T-helper 2 cell treated with Interferon-gamma antibody and Interleukin-4, amounts not matched to agents 100 ng/mL and 5 ng/mL, for 36 hours (primary cell): ENCODE measurements at regions not wholly inside any gene's neighbourhood (a gene's known extent, or its start where the extent isn't known, plus 50 kb on each side); places are given as distances from the start of the nearest gene placed in this dataset.
"Not testable (repeated sequence)": the region's sequence is repeated elsewhere in the genome, so short reads cannot be mapped to it uniquely, and the experiment has no call there.

Source experiments
- intact Hi-C: fragments of 100-400 bp; cut with micrococcal nuclease; formaldehyde crosslinking; loops from one replicate; pipeline ENCODE4 v1.15.1; 2023

- intact Hi-C loops = not testable (repeated sequence)
Measured at GRCh38 chr5:6241056-6241455, 137.3 kb downstream of the MED10 start.

DNA sequence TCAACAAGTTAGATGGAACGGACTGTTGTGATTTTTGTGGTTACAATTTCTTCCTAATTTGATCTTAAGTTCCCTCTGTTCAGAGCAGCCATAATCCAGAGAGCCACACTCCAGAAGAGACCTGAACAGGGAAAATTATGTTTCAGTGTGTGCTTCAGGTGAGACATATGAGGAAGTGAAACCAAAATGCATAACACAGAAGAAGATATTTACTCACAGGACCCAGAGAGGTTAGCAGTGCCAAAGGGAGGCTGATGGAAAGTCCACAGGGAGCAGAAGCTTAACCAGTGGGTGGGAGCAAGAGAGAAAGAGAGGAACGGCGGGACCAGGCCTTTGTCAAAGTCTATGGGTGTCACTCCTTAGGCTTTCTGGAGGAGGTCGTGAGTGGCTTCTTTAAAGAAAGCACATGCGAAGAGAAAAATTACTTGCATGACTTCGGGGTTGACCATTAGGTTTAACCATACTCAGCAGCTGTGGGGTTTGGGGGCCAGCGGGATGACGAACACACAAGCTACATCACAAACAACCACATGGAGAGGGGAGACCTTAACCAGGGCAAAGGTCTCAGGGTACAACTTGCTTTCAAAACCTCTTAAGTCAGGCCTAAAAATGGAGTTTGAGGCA lies 141.4 kb downstream of the MED10 start:
- intact Hi-C loops = no loop called here

DNA sequence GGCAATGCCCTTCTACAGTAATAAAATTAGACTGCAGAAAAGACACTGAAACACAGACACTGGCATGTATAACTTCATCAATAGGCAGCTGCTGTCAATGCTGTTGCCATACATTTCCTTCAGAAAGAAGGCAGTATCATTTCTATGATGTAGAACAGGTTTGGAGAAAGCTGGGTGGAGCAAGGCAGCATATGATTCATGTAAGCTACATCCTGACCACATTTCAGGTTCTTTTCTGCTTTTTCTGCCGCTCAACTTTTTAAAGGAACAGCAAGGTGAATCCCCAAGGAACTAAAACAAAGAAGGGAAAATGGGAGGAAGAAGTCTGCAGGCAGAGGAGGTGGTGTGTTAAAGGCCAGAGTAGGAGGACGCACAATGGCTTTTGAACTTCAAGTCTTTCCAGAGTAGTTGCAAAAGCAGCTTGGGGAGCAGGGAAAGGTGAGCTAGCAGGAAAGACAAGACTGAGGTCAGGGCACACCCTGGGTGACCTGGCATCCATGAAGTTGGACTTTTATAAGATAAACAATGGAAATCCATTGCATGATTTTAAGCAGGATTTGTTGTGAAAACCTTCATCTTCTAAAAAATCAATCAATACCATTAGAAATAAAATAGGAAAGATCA lies 142.1 kb downstream of the MED10 start:
- intact Hi-C loops = no loop called here

DNA sequence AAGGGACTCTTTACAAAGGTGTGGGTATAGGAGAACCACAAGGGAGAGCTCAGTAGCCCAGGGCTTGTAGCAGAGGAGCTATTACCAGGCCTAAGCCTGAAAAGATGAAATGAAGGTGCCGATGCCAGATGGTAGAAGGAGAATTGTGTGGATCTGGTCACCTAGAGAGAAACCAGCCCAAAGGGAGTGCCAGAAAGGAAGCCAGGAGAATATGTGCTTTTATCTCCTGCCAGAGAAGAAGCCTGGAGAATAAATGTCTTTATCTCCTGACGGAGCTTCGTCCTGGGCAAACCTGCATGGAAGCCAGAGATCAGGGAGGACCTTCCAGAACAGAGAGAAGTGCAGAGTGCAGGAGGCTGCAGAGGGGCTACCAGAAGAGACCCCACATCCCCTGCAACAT lies 142.6 kb downstream of the MED10 start:
- intact Hi-C loops = no loop called here

DNA sequence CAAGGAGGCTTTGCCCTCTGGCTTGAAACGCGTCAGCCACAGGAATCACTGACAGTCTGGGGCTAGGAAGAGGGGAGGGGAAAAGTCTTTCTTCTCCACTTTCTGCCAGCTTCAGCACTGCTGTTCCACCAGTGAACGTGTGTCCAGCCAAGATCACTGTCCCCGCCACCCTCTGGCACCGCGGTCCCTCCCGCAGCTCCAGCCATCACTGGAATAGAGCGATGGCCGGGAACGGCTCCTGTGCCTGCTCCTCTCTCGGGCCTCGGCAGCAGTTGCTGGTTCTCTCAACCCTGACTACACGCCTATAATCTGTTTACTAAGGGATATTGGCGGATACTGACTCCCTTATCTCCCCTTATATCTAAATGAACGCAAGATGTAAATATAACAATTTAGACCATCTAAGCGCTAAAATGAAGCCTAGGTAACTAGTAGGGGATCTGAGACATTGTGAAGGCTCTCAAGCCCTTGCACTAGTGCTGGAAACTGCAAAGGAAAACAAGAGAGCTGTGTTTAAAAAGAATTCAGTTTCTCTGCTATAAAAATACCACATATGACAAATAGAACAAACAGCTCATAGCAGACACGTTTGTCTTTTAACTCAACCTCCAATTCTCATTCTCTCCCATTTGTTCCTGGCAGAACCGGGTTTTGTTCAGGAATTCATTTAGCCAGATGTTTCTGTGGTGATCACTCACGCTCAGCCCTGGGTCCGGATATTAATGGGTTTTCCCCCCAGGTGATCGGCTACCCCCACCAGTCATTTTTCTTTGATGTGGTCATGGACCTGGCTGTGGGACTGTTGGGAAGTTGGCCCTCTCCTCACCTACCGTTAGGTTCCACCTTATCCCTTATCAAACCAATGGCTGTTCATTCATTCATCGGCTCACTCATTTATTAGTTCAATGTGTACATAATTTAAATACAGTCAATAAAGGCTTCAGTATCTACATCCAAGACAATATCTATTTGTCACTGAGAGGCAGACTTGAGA lies 149.8 kb downstream of the MED10 start:
- intact Hi-C loops = no loop called here

DNA sequence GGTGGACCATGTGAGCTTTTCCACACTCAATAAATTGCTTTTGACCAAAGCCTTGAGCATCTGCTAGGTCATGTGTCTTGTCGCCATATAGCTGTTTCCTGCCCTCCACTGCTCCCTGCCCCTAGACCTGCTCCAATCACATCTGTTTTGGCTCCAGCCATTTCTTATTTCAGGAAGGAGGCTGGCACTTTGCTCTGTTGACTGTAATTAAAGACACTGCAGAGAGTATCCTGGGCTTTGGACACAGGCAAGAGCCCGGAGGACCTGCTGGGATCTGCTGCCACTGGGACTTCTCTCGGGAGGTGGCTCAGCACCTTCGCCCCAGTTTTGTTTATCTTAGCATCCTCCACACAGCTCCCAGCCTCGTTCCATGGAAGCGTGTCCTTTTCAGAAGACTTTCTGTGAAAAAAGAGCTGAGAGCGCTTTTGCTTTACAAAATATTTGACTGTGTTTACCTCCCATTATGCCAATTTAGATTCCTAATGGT lies 153.2 kb downstream of the MED10 start:
- intact Hi-C loops = no loop called here

DNA sequence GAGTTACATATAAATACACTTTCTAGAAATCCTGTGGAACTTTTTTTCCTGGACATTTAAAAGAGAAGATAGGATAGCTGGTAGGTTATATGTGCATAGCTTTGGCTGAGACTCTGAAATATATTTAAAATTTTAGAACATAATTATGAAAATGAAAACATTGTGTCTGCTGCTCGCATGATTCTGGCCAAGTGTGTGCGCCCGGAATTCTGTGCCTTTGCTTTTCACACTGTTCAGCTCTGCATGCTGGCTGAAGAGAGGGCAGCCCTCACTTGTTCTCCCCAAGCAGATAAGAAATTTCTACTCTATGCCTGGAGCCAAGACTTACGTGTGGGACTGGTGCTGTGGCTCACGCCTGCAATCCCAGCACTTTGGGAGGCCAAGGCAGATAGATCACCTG lies 153.9 kb downstream of the MED10 start:
- intact Hi-C loops = no loop called here

DNA sequence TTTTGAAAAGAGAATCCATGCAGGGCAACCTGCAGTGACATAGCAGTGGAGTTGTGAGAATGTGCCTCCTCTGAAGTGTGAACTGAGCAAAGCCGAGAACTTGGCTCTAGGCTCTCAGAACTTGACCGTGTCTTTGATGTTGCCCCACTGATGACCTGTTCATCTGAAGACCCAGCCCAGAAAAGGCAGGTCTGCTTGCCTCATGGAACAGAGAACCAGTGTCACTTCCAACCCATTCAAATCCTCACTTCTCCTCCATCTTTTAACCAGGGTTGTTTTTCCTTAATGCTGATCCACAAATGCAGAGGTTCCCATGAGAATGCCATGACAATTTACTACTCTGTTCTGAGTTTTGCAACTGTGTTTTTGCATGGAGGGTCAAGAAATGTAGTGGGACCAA lies 155.4 kb downstream of the MED10 start:
- intact Hi-C loops = no loop called here

- intact Hi-C loops = no loop called here
Measured at GRCh38 chr5:6222121-6222520, 156.2 kb downstream of the MED10 start.

- intact Hi-C loops = no loop called here
Measured at GRCh38 chr5:6221141-6221626, 157.2 kb downstream of the MED10 start.

GRCh38 chr5:6220346-6221088 lies 157.8 kb downstream of the MED10 start:
- intact Hi-C loops = no loop called here

DNA sequence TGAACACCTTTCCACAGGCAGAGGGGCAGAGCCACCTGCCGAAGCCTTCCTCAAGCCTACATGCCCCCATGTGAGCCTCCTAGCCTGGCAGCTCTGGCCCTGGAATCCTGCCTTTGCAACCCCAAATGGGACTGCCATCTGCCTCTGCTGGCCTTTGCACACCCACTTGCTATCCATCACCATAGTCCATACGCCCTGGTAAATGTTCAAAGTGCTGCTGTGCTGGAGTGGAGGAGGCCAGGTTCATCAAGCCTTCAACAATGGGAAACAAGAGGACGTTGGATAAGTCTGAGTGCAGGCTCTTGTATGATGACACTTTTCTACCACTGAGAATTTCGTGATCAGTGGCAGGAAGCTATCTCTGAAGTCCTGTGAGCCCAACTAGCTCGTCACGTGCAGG lies 159.8 kb downstream of the MED10 start:
- intact Hi-C loops = no loop called here

- intact Hi-C loops = no loop called here
Measured at GRCh38 chr5:6218116-6218515, 160.2 kb downstream of the MED10 start.

DNA sequence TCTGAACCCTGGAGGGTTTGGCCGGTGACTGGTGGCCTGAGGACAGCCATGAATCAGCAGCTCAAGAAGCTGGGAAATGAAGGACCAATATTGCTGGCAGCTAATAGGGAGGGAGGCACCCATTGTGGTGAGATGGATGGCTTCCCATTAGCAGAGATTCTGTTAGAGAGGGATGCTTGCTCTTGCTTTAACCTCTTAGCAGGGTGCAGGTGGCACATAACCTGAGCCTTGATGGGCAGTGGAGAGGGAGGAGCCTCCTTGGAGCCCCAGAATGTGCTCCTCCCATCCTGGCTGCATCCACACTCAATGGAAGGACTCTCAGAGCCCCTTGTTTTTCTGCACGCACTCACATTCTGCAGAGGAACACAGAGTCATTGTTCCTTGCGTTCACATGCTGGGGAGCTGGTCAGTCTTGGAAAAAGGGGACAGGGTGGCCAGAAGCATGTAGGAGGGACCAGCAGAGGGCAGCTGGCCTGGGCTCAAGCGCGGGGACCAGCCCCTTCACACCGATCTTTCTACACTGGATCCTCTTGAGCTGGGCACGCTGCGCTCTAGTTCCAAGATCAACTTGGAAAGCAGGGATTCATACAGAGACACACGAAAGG lies 161.8 kb downstream of the MED10 start:
- intact Hi-C loops = no loop called here

DNA sequence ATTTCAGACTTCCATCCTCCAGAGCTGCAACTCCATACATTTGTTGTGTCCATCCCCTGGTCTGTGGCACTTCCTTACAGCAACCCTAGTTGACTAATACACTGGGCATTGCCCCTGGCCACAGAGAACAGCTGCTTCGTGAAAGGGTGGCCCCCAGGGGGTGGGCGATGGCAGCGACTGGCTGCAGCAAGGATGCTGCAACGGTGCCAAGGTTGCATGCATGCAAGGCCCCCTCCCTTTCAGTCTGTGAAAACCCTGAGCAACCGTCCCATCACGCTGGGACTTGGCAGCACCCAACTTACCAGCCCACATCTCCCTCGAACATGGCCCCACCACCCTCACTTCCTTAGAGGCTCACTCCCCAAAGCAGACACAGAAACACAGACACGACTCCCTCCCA lies 162.5 kb downstream of the MED10 start:
- intact Hi-C loops = no loop called here

GRCh38 chr5:6212244-6212643 lies 166.1 kb downstream of the MED10 start:
- intact Hi-C loops = no loop called here

- intact Hi-C loops = no loop called here
Measured at GRCh38 chr5:6206501-6206900, 171.8 kb downstream of the MED10 start.

GRCh38 chr5:6202968-6203365 lies 175.4 kb downstream of the MED10 start:
- intact Hi-C loops = no loop called here

DNA sequence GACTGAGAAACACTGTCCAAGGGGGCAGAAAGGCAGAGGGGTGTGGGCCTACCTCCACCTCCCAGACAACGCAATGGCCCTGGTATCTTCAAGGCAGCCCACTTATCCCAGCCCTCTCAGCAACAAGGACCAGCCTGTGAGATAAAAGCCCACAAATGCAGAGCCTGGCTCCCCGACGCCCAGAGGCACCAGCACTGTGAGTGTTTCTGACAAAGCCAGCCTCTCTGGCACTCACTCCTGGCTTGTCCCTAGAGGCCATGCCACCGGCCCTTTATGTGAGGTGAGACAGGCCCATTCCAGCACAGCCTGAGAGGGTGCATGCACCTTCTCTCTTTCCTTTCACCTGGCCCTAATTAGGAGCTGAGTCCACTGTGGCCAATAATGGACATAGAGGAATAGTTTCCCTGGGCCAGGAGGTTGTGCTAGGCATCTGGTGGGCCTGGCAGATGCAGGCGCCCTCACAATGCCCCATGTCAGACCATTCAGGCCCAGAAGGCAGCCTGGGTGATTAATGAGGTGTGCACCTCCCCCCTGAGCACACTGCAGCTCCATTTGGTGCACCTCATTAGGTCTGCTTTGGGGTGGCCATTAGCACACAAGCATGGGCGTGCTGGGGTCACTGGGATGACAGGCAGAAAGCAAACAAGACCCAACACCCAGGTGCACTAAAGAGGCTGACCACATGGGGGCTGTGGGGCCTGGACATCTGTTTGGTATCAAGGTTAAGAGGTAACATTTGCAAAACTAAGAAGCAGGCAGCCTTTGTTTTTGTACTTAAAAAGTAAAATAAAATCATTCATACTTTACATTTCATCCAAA lies 176.0 kb downstream of the MED10 start:
- intact Hi-C loops = no loop called here

- intact Hi-C loops = no loop called here
Measured at GRCh38 chr5:6201631-6202030, 176.7 kb downstream of the MED10 start.
